SK-N-SH (cell line): ENCODE measurements at regions not wholly inside any gene's neighbourhood (a gene's known extent, or its start where the extent isn't known, plus 50 kb on each side); places are given as distances from the start of the nearest gene placed in this dataset.

Experiments used
- CTCF ChIA-PET: fragments of 300-600, 350-600 bp; formaldehyde crosslinking; extraction: SDS; loops from one replicate; lab custom pipeline; 2021; lab: Yijun Ruan, JAX
- POLR2A ChIA-PET: fragments of 350-600 bp; sonication (Branson Sonifier 250); formaldehyde crosslinking; extraction: SDS; loops from one replicate; lab custom pipeline; 2020; ENCODE audit warnings: antibody characterized with exemption, inconsistent platforms; lab: Yijun Ruan, JAX
- DNase-seq: peaks from one replicate; pipeline ENCODE4 v3.0.0; 2012
- H2AFZ ChIP-seq: fragments of 200-600 bp; sonication (generic); 2 replicates; pipeline ENCODE4 v1.8.1; 2016; ENCODE audit warnings: antibody characterized with exemption, mild to moderate bottlenecking, low read depth
- H3F3A ChIP-seq: fragments of 200-600 bp; sonication (generic); replicated peaks from 2 replicates; pipeline ENCODE3; 2016; ENCODE audit warnings: antibody characterized with exemption, mild to moderate bottlenecking; ENCODE audit not compliant: insufficient read depth
- H3K27ac ChIP-seq, 2 experiments: fragments of 200-500 bp in 1 of 2; fragments of 200-600 bp in 1 of 2; sonication (Bioruptor generic) in 1 of 2; sonication (generic), shearing (Covaris generic) in 1 of 2; 2 replicates each; pipeline versions ENCODE4 v1.5.1 to v1.6.1; 2014 to 2016; ENCODE audit warnings: low read depth in 2 of 2, inconsistent platforms in 1 of 2, low read length in 1 of 2, mild to moderate bottlenecking in 1 of 2, mixed read lengths in 1 of 2
- H3K27me3 ChIP-seq: fragments of 200-600 bp; sonication (generic), shearing (Covaris generic); 2 replicates; pipeline ENCODE4 v1.6.1; 2016; ENCODE audit warnings: mixed run types; ENCODE audit not compliant: insufficient read depth
- H3K36me3 ChIP-seq, 2 experiments: fragments of 200-500 bp in 1 of 2; fragments of 200-600 bp in 1 of 2; sonication (Bioruptor generic) in 1 of 2; sonication (generic) in 1 of 2; replicated peaks in 1 of 2; 2 replicates each; pipeline versions ENCODE3 to v1.5.1; 2014 to 2016; ENCODE audit warnings: low read length in 1 of 2, mild to moderate bottlenecking in 1 of 2; ENCODE audit not compliant: insufficient read depth in 2 of 2, control insufficient read depth in 1 of 2
- H3K4me1 ChIP-seq, 2 experiments: fragments of 200-500 bp in 1 of 2; fragments of 200-600 bp in 1 of 2; sonication (Bioruptor generic) in 1 of 2; sonication (generic), shearing (Covaris generic) in 1 of 2; 2 replicates each; pipeline versions ENCODE4 v1.5.1 to v1.6.1; 2014 to 2016; ENCODE audit warnings: low read depth in 1 of 2, low read length in 1 of 2, mixed run types in 1 of 2; ENCODE audit not compliant: insufficient read depth in 2 of 2, control insufficient read depth in 1 of 2
- H3K4me2 ChIP-seq: fragments of 200-600 bp; sonication (generic), shearing (Covaris generic); 2 replicates; pipeline ENCODE4 v1.6.1; 2017; ENCODE audit warnings: mixed run types
- H3K4me3 ChIP-seq, 2 experiments: fragments of 200-500 bp in 1 of 2; fragments of 200-600 bp in 1 of 2; sonication (Bioruptor generic) in 1 of 2; sonication (generic), shearing (Covaris generic) in 1 of 2; 2 replicates each; pipeline versions ENCODE4 v1.5.1 to v1.8.1; 2014 to 2016; ENCODE audit warnings: low read depth in 2 of 2, inconsistent platforms in 1 of 2, low read length in 1 of 2, mild to moderate bottlenecking in 1 of 2, mixed read lengths in 1 of 2, moderate library complexity in 1 of 2
- H3K79me2 ChIP-seq: fragments of 200-600 bp; sonication (generic); 2 replicates; pipeline ENCODE4 v1.8.1; 2017; ENCODE audit warnings: mild to moderate bottlenecking; ENCODE audit not compliant: insufficient read depth
- H3K9ac ChIP-seq: fragments of 200-600 bp; sonication (generic); 2 replicates; pipeline ENCODE4 v1.6.1; 2017; ENCODE audit warnings: mixed run types
- H3K9me2 ChIP-seq: fragments of 200-600 bp; sonication (generic); 2 replicates; pipeline ENCODE4 v1.6.1; 2017; ENCODE audit warnings: mixed run types
- H3K9me3 ChIP-seq: fragments of 200-600 bp; sonication (generic); 2 replicates; pipeline ENCODE4 v1.6.1; 2017; ENCODE audit warnings: mixed run types, mild to moderate bottlenecking, moderate library complexity
- H4K20me1 ChIP-seq: fragments of 200-600 bp; sonication (generic); 2 replicates; pipeline ENCODE4 v1.6.1; 2017; ENCODE audit warnings: mild to moderate bottlenecking, mixed run types; ENCODE audit not compliant: insufficient read depth
- CTCF ChIP-seq: fragments of 200-600 bp; sonication (generic); IDR thresholded peaks from 2 replicates; pipeline ENCODE4 v1.6.1; 2017; ENCODE audit warnings: antibody characterized with exemption, mild to moderate bottlenecking, moderate library complexity
- ELF1 ChIP-seq: IDR thresholded peaks from 2 replicates; pipeline ENCODE4 v1.4.0; 2012
- EP300 ChIP-seq, 2 experiments: IDR thresholded peaks; 2 replicates each; pipeline versions ENCODE4 v1.4.0 to v1.6.1; 2012; ENCODE audit warnings: borderline replicate concordance in 1 of 2, low read depth in 1 of 2, low read length in 1 of 2
- FOXJ3 ChIP-seq: sonication (generic); formaldehyde crosslinking; IDR thresholded peaks from 2 replicates; pipeline ENCODE4 v1.5.1; 2020; ENCODE audit warnings: mild to moderate bottlenecking, missing genetic modification reagents
- GABPA ChIP-seq: IDR thresholded peaks from 2 replicates; pipeline ENCODE4 v1.4.0; 2012; ENCODE audit warnings: low read depth, mild to moderate bottlenecking
- GATA2 ChIP-seq: sonication (generic); formaldehyde crosslinking; IDR thresholded peaks from 2 replicates; pipeline ENCODE4 v1.5.0; 2020; ENCODE audit warnings: mild to moderate bottlenecking, missing genetic modification reagents
- JUND ChIP-seq: IDR thresholded peaks from 2 replicates; pipeline ENCODE4 v1.4.0; 2012
- MAX ChIP-seq: IDR thresholded peaks from 2 replicates; pipeline ENCODE4 v1.4.0; 2012; ENCODE audit warnings: low read depth
- MEF2A ChIP-seq: IDR thresholded peaks from 2 replicates; pipeline ENCODE4 v1.4.0; 2012; ENCODE audit warnings: low read depth, borderline replicate concordance
- NRF1 ChIP-seq: IDR thresholded peaks from 2 replicates; pipeline ENCODE4 v1.6.1; 2012; ENCODE audit warnings: low read depth, mild to moderate bottlenecking, low read length
- RAD21 ChIP-seq: IDR thresholded peaks from 2 replicates; pipeline ENCODE4 v1.6.1; 2012; ENCODE audit warnings: mild to moderate bottlenecking, low read length
- RCOR1 ChIP-seq: fragments of 150-350 bp; IDR thresholded peaks from 2 replicates; pipeline ENCODE4 v1.6.1; 2017; ENCODE audit warnings: antibody characterized with exemption, low read length
- REST ChIP-seq: IDR thresholded peaks from 2 replicates; pipeline ENCODE4 v1.6.1; 2012; ENCODE audit warnings: mild to moderate bottlenecking, low read depth, low read length, moderate library complexity
- RFX5 ChIP-seq: IDR thresholded peaks from 2 replicates; pipeline ENCODE4 v1.6.1; 2012; ENCODE audit warnings: mild to moderate bottlenecking, improper control_type of control experiment, low read length
- RXRA ChIP-seq: IDR thresholded peaks from 2 replicates; pipeline ENCODE4 v1.4.0; 2012; ENCODE audit warnings: low read depth, mild to moderate bottlenecking, borderline replicate concordance
- SIN3A ChIP-seq: IDR thresholded peaks from 2 replicates; pipeline ENCODE4 v1.6.1; 2012; ENCODE audit warnings: low read depth, mild to moderate bottlenecking, low read length, moderate library complexity, borderline replicate concordance
- TAF1 ChIP-seq: IDR thresholded peaks from 2 replicates; pipeline ENCODE4 v1.6.1; 2012; ENCODE audit warnings: low read depth, mild to moderate bottlenecking, low read length, moderate library complexity, borderline replicate concordance
- TCF12 ChIP-seq: IDR thresholded peaks from 2 replicates; pipeline ENCODE4 v1.4.0; 2012
- USF1 ChIP-seq: IDR thresholded peaks from 2 replicates; pipeline ENCODE4 v1.4.0; 2012; ENCODE audit warnings: low read depth, borderline replicate concordance
- ZBTB33 ChIP-seq: IDR thresholded peaks from 2 replicates; pipeline ENCODE4 v1.4.0; 2012; ENCODE audit warnings: low read depth, borderline replicate concordance
- WGBS: methylation state at CpG from one replicate; pipeline ENCODE4 v1.1.6; 2017; ENCODE audit warnings: low lambda C conversion rate; 5-methylcytosine and 5-hydroxymethylcytosine counted together

- H4K20me1 ChIP-seq: no peaks in the 10 kb centered on the region
- no peak overlapping the region for H3K4me2 ChIP-seq
- H3K27me3 ChIP-seq: no peaks in the 10 kb centered on the region
- no peak for DNase-seq
- H3K9me3 ChIP-seq: no peaks in the 10 kb centered on the region
- H3K27ac ChIP-seq: no peak overlapping the region
- POLR2A ChIA-PET: no interaction called here
- whole genome bisulfite sequencing: 28% methylated on average over 2 of the region's 9 CpGs
- H3F3A ChIP-seq: no peaks in the 10 kb centered on the region
- H3K9ac ChIP-seq: no peak overlapping the region
- H3K9me2 ChIP-seq: no peaks in the 10 kb centered on the region
- CTCF ChIA-PET: no interaction called here
- TF ChIP-seq RFX5 (no peak), JUND (no peak), GATA2 (CRISPR knock-in tag) (no peak), REST (no peak), RXRA (no peak), TCF12 (no peak), EP300 (IDR thresholded peaks at IDR 0.05; ENCODE audit: borderline replicate concordance in 1 of 2, low read depth in 1 of 2, low read length in 1 of 2) (no peak), RAD21 (no peak), ZBTB33 (no peak), SIN3A (no peak), NRF1 (no peak), ELF1 (no peak), FOXJ3 (no peak)
- H2AFZ ChIP-seq: no peak overlapping the region
- no peaks in the 10 kb centered on the region for H3K36me3 ChIP-seq
- no peaks in the 10 kb centered on the region for H3K4me1 ChIP-seq
- H3K79me2 ChIP-seq: no peaks in the 10 kb centered on the region
- no peak overlapping the region for H3K4me3 ChIP-seq
Observed at GRCh38 chr4:32216502-32216901, 1496.3 kb downstream of the PCDH7 start.

GRCh38 chr4:32219306-32220075 is 1499.3 kb downstream of the PCDH7 start:
- Histone ChIP-seq H4K20me1 (no peaks in the 10 kb centered on the region), H2AFZ (no peak overlapping the region), H3K4me1 (no peaks in the 10 kb centered on the region), H3K9me3 (no peaks in the 10 kb centered on the region), H3K4me3 (no peak overlapping the region), H3K27me3 (no peaks in the 10 kb centered on the region), H3K9me2 (no peaks in the 10 kb centered on the region), H3K9ac (no peak overlapping the region), H3K27ac (no peak overlapping the region), H3K4me2 (no peak overlapping the region), H3K36me3 (no peaks in the 10 kb centered on the region), H3F3A (no peaks in the 10 kb centered on the region), H3K79me2 (no peaks in the 10 kb centered on the region)
- WGBS: 13% methylated on average over 3 of the region's 3 CpGs
- TF ChIP-seq GABPA (no peak), MEF2A (no peak), NRF1 (no peak), SIN3A (no peak), EP300 (IDR thresholded peaks at IDR 0.05; ENCODE audit: borderline replicate concordance in 1 of 2, low read depth in 1 of 2, low read length in 1 of 2) (no peak), CTCF (no peak), RCOR1 (no peak), TCF12 (no peak), MAX (no peak), USF1 (no peak), TAF1 (no peak)
- ChIA-PET CTCF (no interaction called here), POLR2A (no interaction called here)
- no peak for DNase-seq
